H1 (cell line): ENCODE measurements at regions not wholly inside any gene's neighbourhood (a gene's known extent, or its start where the extent isn't known, plus 50 kb on each side); places are given as distances from the start of the nearest gene placed in this dataset.

Experiments
- CTCF ChIA-PET: fragments of 300-600 bp; sonication (Branson Sonifier 250); formaldehyde crosslinking; loops from one replicate; lab custom pipeline; 2021; ENCODE audit not compliant: partially characterized antibody; lab: Charles Lee
- POLR2A ChIA-PET: fragments of 300-600 bp; sonication (Branson Sonifier 250); formaldehyde crosslinking; loops from one replicate; lab custom pipeline; 2021; ENCODE audit warnings: inconsistent platforms; ENCODE audit not compliant: partially characterized antibody; lab: Charles Lee
- DNase-seq, 2 experiments: peaks; one replicate each; pipeline versions ENCODE4 v3.0.0 to v3.0.0-alpha.2; 2010 to 2022; ENCODE audit warnings: low spot score in 2 of 2, low read depth in 1 of 2, mixed read lengths in 1 of 2
- FAIRE-seq: peaks from 2 replicates; lab custom pipeline; 2011; peaks lifted over from hg19 to GRCh38; lab: Jason Lieb, UNC
- H2AFZ ChIP-seq: 2 replicates; pipeline ENCODE4 v1.8.1; 2012; ENCODE audit warnings: low read length, inconsistent platforms
- H2AK5ac ChIP-seq: 2 replicates; pipeline ENCODE4 v1.6.1; 2013; ENCODE audit warnings: low read depth, low read length
- H2BK120ac ChIP-seq: replicated peaks from 2 replicates; pipeline ENCODE3; 2013; ENCODE audit warnings: low read depth, low read length, inconsistent platforms
- H2BK12ac ChIP-seq: 2 replicates; pipeline ENCODE4 v1.6.1; 2013; ENCODE audit warnings: low read depth, low read length
- H2BK15ac ChIP-seq: 2 replicates; pipeline ENCODE4 v1.6.1; 2013; ENCODE audit warnings: low read length
- H2BK20ac ChIP-seq: 2 replicates; pipeline ENCODE4 v1.6.1; 2013; ENCODE audit warnings: low read length
- H2BK5ac ChIP-seq: 2 replicates; pipeline ENCODE4 v1.6.1; 2013; ENCODE audit warnings: low read depth, low read length
- H3K14ac ChIP-seq: 2 replicates; pipeline ENCODE4 v1.6.1; 2013; ENCODE audit warnings: inconsistent platforms; ENCODE audit not compliant: insufficient read length
- H3K18ac ChIP-seq: 2 replicates; pipeline ENCODE4 v1.6.1; 2013; ENCODE audit warnings: low read length; ENCODE audit errors: extremely low read depth
- H3K23ac ChIP-seq: 2 replicates; pipeline ENCODE4 v1.6.1; 2013; ENCODE audit warnings: inconsistent platforms; ENCODE audit not compliant: insufficient read length
- H3K23me2 ChIP-seq: 2 replicates; pipeline ENCODE4 v1.6.1; 2013; ENCODE audit warnings: low read depth, low read length
- H3K27ac ChIP-seq: 2 replicates; pipeline ENCODE4 v1.6.1; 2011; ENCODE audit warnings: low read depth, low read length, inconsistent platforms
- H3K27me3 ChIP-seq, 4 experiments: replicated peaks in 1 of 4; 1 replicate in 1 of 4; 2 replicates in 3 of 4; pipeline versions ENCODE4 v1.6.1 to v1.8.1; 2011 to 2013; ENCODE audit warnings: low read length in 3 of 4, mild to moderate bottlenecking in 3 of 4, inconsistent platforms in 2 of 4, mixed read lengths in 2 of 4, moderate library complexity in 1 of 4; ENCODE audit not compliant: control insufficient read depth in 3 of 4, insufficient read depth in 3 of 4; ENCODE audit errors: extremely low read depth in 1 of 4
- H3K36me3 ChIP-seq, 4 experiments: 2 replicates each; pipeline versions ENCODE4 v1.6.1 to v1.8.1; 2011 to 2013; ENCODE audit warnings: mild to moderate bottlenecking in 4 of 4, low read length in 3 of 4, moderate library complexity in 2 of 4, control low read depth in 1 of 4, inconsistent platforms in 1 of 4; ENCODE audit not compliant: insufficient read depth in 4 of 4, control insufficient read depth in 2 of 4
- H3K4ac ChIP-seq: replicated peaks from 2 replicates; pipeline ENCODE3; 2013; ENCODE audit warnings: low read length, low read depth, mixed read lengths, inconsistent platforms; ENCODE audit not compliant: insufficient read length
- H3K4me1 ChIP-seq, 4 experiments: replicated peaks in 1 of 4; 1 replicate in 1 of 4; 2 replicates in 3 of 4; pipeline versions ENCODE4 v1.6.1 to v1.8.1; 2011 to 2013; ENCODE audit warnings: low read length in 3 of 4, inconsistent platforms in 2 of 4, mixed read lengths in 1 of 4; ENCODE audit not compliant: insufficient read depth in 4 of 4, control insufficient read depth in 3 of 4
- H3K4me2 ChIP-seq, 2 experiments: 2 replicates each; pipeline versions ENCODE4 v1.6.1 to v1.8.1; 2011 to 2013; ENCODE audit warnings: low read depth in 2 of 2, low read length in 2 of 2, control low read depth in 1 of 2, inconsistent platforms in 1 of 2, mild to moderate bottlenecking in 1 of 2; ENCODE audit not compliant: insufficient read depth in 1 of 2
- H3K4me3 ChIP-seq, 4 experiments: fragments of 200-600, 300-600 bp in 1 of 4; sonication (generic), shearing (Covaris generic), sonication (Bioruptor Twin) in 1 of 4; 2 replicates each; pipeline versions ENCODE4 v1.5.1 to v1.8.1; 2011 to 2016; ENCODE audit warnings: low read length in 4 of 4, low read depth in 3 of 4, control low read depth in 2 of 4, inconsistent platforms in 2 of 4, mild to moderate bottlenecking in 2 of 4, mixed read lengths in 1 of 4, moderate library complexity in 1 of 4; ENCODE audit not compliant: insufficient read depth in 2 of 4; ENCODE audit errors: extremely low read depth in 1 of 4
- H3K56ac ChIP-seq: replicated peaks from 2 replicates; pipeline ENCODE3; 2013; ENCODE audit warnings: low read depth, mild to moderate bottlenecking, mixed read lengths, low read length, inconsistent platforms; ENCODE audit not compliant: insufficient read length
- H3K79me1 ChIP-seq: 2 replicates; pipeline ENCODE4 v1.6.1; 2013; ENCODE audit warnings: low read depth, low read length, control low read depth
- H3K79me2 ChIP-seq, 2 experiments: 2 replicates each; pipeline versions ENCODE4 v1.6.1 to v1.8.1; 2012 to 2013; ENCODE audit warnings: low read length in 2 of 2, mild to moderate bottlenecking in 2 of 2, inconsistent platforms in 1 of 2; ENCODE audit not compliant: insufficient read depth in 2 of 2, control insufficient read depth in 1 of 2
- H3K9ac ChIP-seq, 4 experiments: replicated peaks in 1 of 4; 1 replicate in 1 of 4; 2 replicates in 3 of 4; pipeline versions ENCODE4 v1.6.1 to v1.8.1; 2011 to 2013; ENCODE audit warnings: low read depth in 3 of 4, low read length in 3 of 4, control low read depth in 2 of 4, mild to moderate bottlenecking in 2 of 4, moderate library complexity in 2 of 4, inconsistent platforms in 1 of 4; ENCODE audit errors: extremely low read depth in 1 of 4
- H3K9me3 ChIP-seq, 2 experiments: 2 replicates each; pipeline versions ENCODE4 v1.6.1 to v1.8.1; 2012 to 2013; ENCODE audit warnings: mild to moderate bottlenecking in 2 of 2, moderate library complexity in 2 of 2, control low read depth in 1 of 2, inconsistent platforms in 1 of 2, low read depth in 1 of 2, low read length in 1 of 2, mixed read lengths in 1 of 2; ENCODE audit not compliant: insufficient read depth in 2 of 2
- H4K20me1 ChIP-seq, 2 experiments: replicated peaks in 1 of 2; 2 replicates each; pipeline versions ENCODE3 to v1.8.1; 2011 to 2013; ENCODE audit warnings: inconsistent platforms in 2 of 2, low read length in 2 of 2, mild to moderate bottlenecking in 1 of 2; ENCODE audit not compliant: insufficient read depth in 2 of 2, control insufficient read depth in 1 of 2
- H4K5ac ChIP-seq: 2 replicates; pipeline ENCODE4 v1.6.1; 2013; ENCODE audit warnings: low read length, low read depth, mixed read lengths, inconsistent platforms; ENCODE audit not compliant: insufficient read length
- H4K8ac ChIP-seq: 2 replicates; pipeline ENCODE4 v1.8.0; 2013; ENCODE audit warnings: mild to moderate bottlenecking, moderate library complexity, low read length, inconsistent platforms; ENCODE audit not compliant: insufficient read depth; ENCODE audit errors: extremely low read depth
- H4K91ac ChIP-seq: replicated peaks from 2 replicates; pipeline ENCODE3; 2013; ENCODE audit warnings: low read length, mixed read lengths, inconsistent platforms; ENCODE audit not compliant: insufficient read length
- BCL11A ChIP-seq, 2 experiments: IDR thresholded peaks; one replicate each; pipeline ENCODE4 v1.6.1; 2011; ENCODE audit warnings: low read depth in 2 of 2, low read length in 2 of 2, mild to moderate bottlenecking in 2 of 2
- GTF2F1 ChIP-seq: IDR thresholded peaks from 2 replicates; pipeline ENCODE4 v1.6.1; 2012; ENCODE audit warnings: low read depth, low read length, improper control_type of control experiment, borderline replicate concordance
- JUND ChIP-seq: IDR thresholded peaks from 2 replicates; pipeline ENCODE4 v1.6.1; 2011; ENCODE audit warnings: mild to moderate bottlenecking, improper control_type of control experiment, low read length
- MAFK ChIP-seq: IDR thresholded peaks from 2 replicates; pipeline ENCODE4 v1.6.1; 2012; ENCODE audit warnings: low read depth, mild to moderate bottlenecking, improper control_type of control experiment, low read length
- RXRA ChIP-seq: IDR thresholded peaks from 2 replicates; pipeline ENCODE4 v1.6.1; 2011; ENCODE audit warnings: low read depth, mild to moderate bottlenecking, low read length, moderate library complexity; ENCODE audit not compliant: insufficient read depth
- TAF7 ChIP-seq: optimal IDR thresholded peaks from 2 replicates; pipeline ENCODE3; 2011; ENCODE audit warnings: low read depth, mild to moderate bottlenecking, inconsistent platforms, low read length, moderate library complexity, borderline replicate concordance
- TEAD4 ChIP-seq: IDR thresholded peaks from 2 replicates; pipeline ENCODE4 v1.6.1; 2012; ENCODE audit warnings: low read depth, low read length, inconsistent platforms, mixed read lengths
- WGBS, 2 experiments: shearing (Covaris generic) in 1 of 2; methylation state at CpG; one replicate each; pipeline versions ENCODE4 v1.1.6 to v1.1.7; 2013 to 2015; ENCODE audit warnings: low lambda C conversion rate in 2 of 2, mixed read lengths in 2 of 2, inconsistent platforms in 1 of 2, low coverage in 1 of 2, missing lambda C conversion rate in 1 of 2; ENCODE audit not compliant: insufficient replicate concordance in 2 of 2, insufficient coverage in 1 of 2, insufficient read length in 1 of 2; ENCODE audit errors: extremely low coverage in 1 of 2, missing lambda C conversion rate in 1 of 2; 5-methylcytosine and 5-hydroxymethylcytosine counted together
- TF ChIP-seq, protein P1 (sequence below): IDR thresholded peaks from 2 replicates; pipeline ENCODE4 v1.6.1; 2011; ENCODE audit warnings: low read depth, mild to moderate bottlenecking, low read length; ENCODE audit not compliant: insufficient read depth
- TF ChIP-seq, protein P2 (sequence below): IDR thresholded peaks from 2 replicates; pipeline ENCODE4 v1.6.1; 2012; ENCODE audit warnings: inconsistent platforms

DNA sequence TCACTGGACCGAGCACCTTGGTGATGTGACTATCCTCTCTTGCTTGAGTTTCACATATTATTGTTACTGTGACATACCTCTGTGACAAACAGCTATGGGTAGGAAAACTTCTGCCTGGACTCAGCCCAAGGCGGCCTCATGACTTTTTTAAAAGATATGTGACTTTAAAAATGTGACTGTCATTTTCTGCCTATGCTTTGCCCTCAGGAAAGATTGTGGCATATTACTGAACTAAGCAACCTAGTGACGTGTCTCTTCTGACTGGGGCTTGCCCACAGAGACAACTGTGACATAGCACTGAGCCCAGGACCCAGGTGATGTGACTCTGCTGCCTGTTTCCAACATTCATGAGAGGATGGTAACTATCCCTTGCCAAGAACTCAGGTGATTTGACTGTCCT lies 84.8 kb downstream of the ZNF728 start:
- Histone ChIP-seq H3K18ac (no peak overlapping the region), H3K4ac (no peak overlapping the region), H2BK15ac (no peak overlapping the region), H2BK5ac (no peak overlapping the region), H3K14ac (no peak overlapping the region), H4K20me1 (no peaks in the 10 kb centered on the region), H3K27me3 (no peaks in the 10 kb centered on the region), H3K4me1 (no peaks in the 10 kb centered on the region), H3K23ac (no peak overlapping the region), H3K36me3 (no peaks in the 10 kb centered on the region), H3K79me1 (no peaks in the 10 kb centered on the region), H3K4me2 (no peak overlapping the region), H4K5ac (no peak overlapping the region), H3K9me3 (peaks cover 54 to 61% of the 10 kb centered on the region in 2 experiments), H2BK120ac (no peak overlapping the region), H3K9ac (no peak overlapping the region), H2AFZ (no peak overlapping the region), H2BK12ac (no peak overlapping the region), H3K4me3 (no peak overlapping the region), H4K91ac (no peak overlapping the region), H2AK5ac (no peak overlapping the region), H3K23me2 (no peaks in the 10 kb centered on the region), H2BK20ac (no peak overlapping the region), H4K8ac (no peak overlapping the region), H3K56ac (no peak overlapping the region), H3K79me2 (no peaks in the 10 kb centered on the region), H3K27ac (no peak overlapping the region)
- CTCF ChIA-PET: interaction anchor here (0.6 kb wide), 1 partner anchor 366 kb away, joined by 3 read pairs; no protein-coding TSS in a partner anchor
- WGBS, 2 experiments: 48% methylated on average over 3 of the region's 3 CpGs; no CpG with 5 or more reads in 1 of the 2 experiments
- no peak for DNase-seq
- no peak for FAIRE-seq
- POLR2A ChIA-PET: no interaction called here
- TF ChIP-seq, protein P1, sequence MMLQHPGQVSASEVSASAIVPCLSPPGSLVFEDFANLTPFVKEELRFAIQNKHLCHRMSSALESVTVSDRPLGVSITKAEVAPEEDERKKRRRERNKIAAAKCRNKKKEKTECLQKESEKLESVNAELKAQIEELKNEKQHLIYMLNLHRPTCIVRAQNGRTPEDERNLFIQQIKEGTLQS: no peak
- no peak for TF ChIP-seq JUND
- no peak for TF ChIP-seq BCL11A (IDR thresholded peaks at IDR 0.05; ENCODE audit: low read depth in 2 of 2, low read length in 2 of 2)
- no peak for TF ChIP-seq RXRA
- TF ChIP-seq TAF7: no peak
- no peak for TF ChIP-seq MAFK
- TF ChIP-seq, protein P2, sequence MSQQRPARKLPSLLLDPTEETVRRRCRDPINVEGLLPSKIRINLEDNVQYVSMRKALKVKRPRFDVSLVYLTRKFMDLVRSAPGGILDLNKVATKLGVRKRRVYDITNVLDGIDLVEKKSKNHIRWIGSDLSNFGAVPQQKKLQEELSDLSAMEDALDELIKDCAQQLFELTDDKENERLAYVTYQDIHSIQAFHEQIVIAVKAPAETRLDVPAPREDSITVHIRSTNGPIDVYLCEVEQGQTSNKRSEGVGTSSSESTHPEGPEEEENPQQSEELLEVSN: no peak
- TF ChIP-seq TEAD4: no peak
- TF ChIP-seq GTF2F1: no peak
